ENCODE measurements at regions not wholly inside any gene's neighbourhood (a gene's known extent, or its start where the extent isn't known, plus 50 kb on each side); places are given as distances from the start of the nearest gene placed in this dataset.

DNA sequence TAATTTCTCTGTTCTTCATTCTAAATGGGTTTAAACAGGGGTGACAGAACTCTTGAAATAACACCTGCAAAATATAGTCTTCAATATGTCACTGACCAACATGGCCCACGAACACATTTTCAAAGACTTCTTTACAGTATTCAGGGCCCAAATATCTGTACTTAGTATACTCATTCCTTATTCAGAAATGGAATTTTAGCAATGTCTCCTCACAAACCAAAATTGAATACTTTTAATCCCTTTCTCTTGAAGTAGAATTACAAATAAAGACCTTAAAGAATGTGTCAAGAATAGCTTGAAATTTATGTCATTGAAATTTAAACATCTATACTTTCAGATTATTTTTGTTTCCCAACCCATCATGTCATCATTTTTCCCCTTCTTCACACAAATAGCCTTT, 263.1 kb downstream of the LRIG3 start:
- H2AFZ ChIP-seq (replicated peaks; ENCODE audit: low read length, poor library complexity), result no peak overlapping the region
- no peak overlapping the region for H2BK20ac ChIP-seq (ENCODE audit: low read depth, low read length)
- H3K4me1 ChIP-seq (ENCODE audit: control insufficient read depth, insufficient read depth, low read length), result peaks cover 6% of the 10 kb centered on the region
- dilution Hi-C loops (cut with HindIII; ENCODE audit: low sequenced_read_pairs, unreplicated experiment), result no loop called here
- 40% methylated on average over 1 of the region's 1 CpG; no CpG with 5 or more reads in 1 of the 2 experiments for WGBS, 2 experiments (ENCODE audit: extremely low coverage in 2 of 2, insufficient read length in 1 of 2)
- no peak overlapping the region for H2BK5ac ChIP-seq (ENCODE audit: low read depth, low read length, poor library complexity, severe bottlenecking)
- TF ChIP-seq ELK1 (IDR thresholded peaks at IDR 0.05; ENCODE audit: borderline replicate concordance, low read depth, low read length), result no peak
- H3K27me3 ChIP-seq (ENCODE audit: control insufficient read depth, insufficient read depth, low read length), result no peaks in the 10 kb centered on the region
- no peaks in the 10 kb centered on the region for H3K36me3 ChIP-seq (ENCODE audit: control insufficient read depth, insufficient read depth, low read length)
- H4K20me1 ChIP-seq (ENCODE audit: insufficient read depth, low read length), result no peaks in the 10 kb centered on the region
- no TSS peak for BruUV-seq (replicated peaks)
- H2AK5ac ChIP-seq (ENCODE audit: low read depth, low read length), result no peak overlapping the region
- H3K9ac ChIP-seq (ENCODE audit: low read depth, low read length), result no peak overlapping the region
- no peaks in the 10 kb centered on the region for H3K9me3 ChIP-seq (ENCODE audit: control insufficient read depth, insufficient read depth, low read length)
- H3K79me1 ChIP-seq (ENCODE audit: low read depth in 1 of 2, low read length in 2 of 2), result no peaks in the 10 kb centered on the region
- no peak overlapping the region for H4K91ac ChIP-seq (ENCODE audit: insufficient read depth, low read depth, low read length)
- no peak overlapping the region for H3K23ac ChIP-seq (ENCODE audit: low read depth, low read length)
- ChIA-PET CTCF (interaction anchor here (1.6 kb wide), 1 partner anchor 9 kb away, joined by 5 read pairs; no protein-coding TSS in a partner anchor), POLR2A (ENCODE audit: unreplicated experiment) (no interaction called here)
- intact Hi-C loops (cut with micrococcal nuclease), result no loop called here
- H3K56ac ChIP-seq (ENCODE audit: extremely low read depth, insufficient read depth, low read length), result no peak overlapping the region
- no peak overlapping the region; a peak in 1 of 4 replicates for H4K8ac ChIP-seq (ENCODE audit: low read depth in 2 of 2, low read length in 2 of 2)
- H3K27ac ChIP-seq (ENCODE audit: insufficient read depth, low read length), result no peak overlapping the region
- no peak overlapping the region for H3K14ac ChIP-seq (replicated peaks; ENCODE audit: low read depth, low read length)
- peak; percentile 78 for ATAC-seq (ENCODE audit: low read depth)
- H3K4ac ChIP-seq (ENCODE audit: low read depth, low read length), result no peak overlapping the region
- H3K9me1 ChIP-seq (ENCODE audit: insufficient read depth, low read length), result peaks cover 4% of the 10 kb centered on the region; the same call in 1 of the 2 replicates
- no peak overlapping the region for H2BK120ac ChIP-seq (ENCODE audit: low read depth, low read length)
- in situ Hi-C loops (cut with MboI; ENCODE audit: low sequenced_read_pairs), result no loop called here
- no peak overlapping the region for H3K4me2 ChIP-seq (ENCODE audit: low read depth, low read length)
- H4K5ac ChIP-seq (ENCODE audit: low read depth, low read length), result no peak overlapping the region
- no peak for DNase-seq
- no peak overlapping the region for H3K18ac ChIP-seq (ENCODE audit: low read depth, low read length)
- H2BK15ac ChIP-seq (ENCODE audit: low read depth, low read length), result no peak overlapping the region
- no peak overlapping the region for H3K4me3 ChIP-seq (ENCODE audit: insufficient read depth, low read depth, low read length)
- H2AK9ac ChIP-seq (replicated peaks; ENCODE audit: low read depth, low read length, poor library complexity), result no peak overlapping the region
